ENCODE measurements at regions not wholly inside any gene's neighbourhood (a gene's known extent, or its start where the extent isn't known, plus 50 kb on each side); places are given as distances from the start of the nearest gene placed in this dataset.
"Not testable (repeated sequence)": the region's sequence is repeated elsewhere in the genome, so short reads cannot be mapped to it uniquely, and the experiment has no call there.

- H3K27me3 ChIP-seq (replicated peaks) = no peaks in the 10 kb centered on the region
- no peak for TF ChIP-seq CTCF (IDR thresholded peaks at IDR 0.05; ENCODE audit: low read depth, low read length, missing control alignments)
- no peak for DNase-seq
- H3K4me3 ChIP-seq (ENCODE audit: low read depth, low read length) = no peak overlapping the region
- in situ Hi-C loops (cut with HindIII; ENCODE audit: low pct_ligation_motif_present, low sequenced_read_pairs) = no loop called here
- H3K36me3 ChIP-seq (replicated peaks) = no peaks in the 10 kb centered on the region
- H3K27ac ChIP-seq = no peak overlapping the region
Observed at GRCh38 chr20:51175724-51176123, 152.8 kb upstream of the KCNG1 start.

GRCh38 chr20:51175156-51175555 is 152.2 kb upstream of the KCNG1 start:
- in situ Hi-C loops (cut with HindIII; ENCODE audit: low pct_ligation_motif_present, low sequenced_read_pairs) = no loop called here
- DNase-seq = no peak
- Histone ChIP-seq H3K27ac (no peak overlapping the region), H3K4me3 (ENCODE audit: low read depth, low read length) (no peak overlapping the region), H3K27me3 (replicated peaks) (no peaks in the 10 kb centered on the region), H3K36me3 (replicated peaks) (no peaks in the 10 kb centered on the region)
- TF ChIP-seq CTCF (IDR thresholded peaks at IDR 0.05; ENCODE audit: low read depth, low read length, missing control alignments) = no peak

- Histone ChIP-seq H3K36me3 (replicated peaks) (no peaks in the 10 kb centered on the region), H3K27ac (no peak overlapping the region), H3K4me3 (ENCODE audit: low read depth, low read length) (no peak overlapping the region), H3K27me3 (replicated peaks) (no peaks in the 10 kb centered on the region)
- DNase-seq = no peak
- in situ Hi-C loops (cut with HindIII; ENCODE audit: low pct_ligation_motif_present, low sequenced_read_pairs) = no loop called here
- no peak for TF ChIP-seq CTCF (IDR thresholded peaks at IDR 0.05; ENCODE audit: low read depth, low read length, missing control alignments)
Observed at GRCh38 chr20:51174536-51174935, 151.6 kb upstream of the KCNG1 start.

GRCh38 chr20:51172558-51173428 is 149.9 kb upstream of the KCNG1 start:
- Histone ChIP-seq H3K4me3 (ENCODE audit: low read depth, low read length) (no peak overlapping the region), H3K27ac (no peak overlapping the region), H3K27me3 (replicated peaks) (no peaks in the 10 kb centered on the region), H3K36me3 (replicated peaks) (no peaks in the 10 kb centered on the region)
- TF ChIP-seq CTCF (IDR thresholded peaks at IDR 0.05; ENCODE audit: low read depth, low read length, missing control alignments) = no peak
- in situ Hi-C loops (cut with HindIII; ENCODE audit: low pct_ligation_motif_present, low sequenced_read_pairs) = no loop called here
- DNase-seq = no peak

- DNase-seq = no peak
- Histone ChIP-seq H3K4me3 (ENCODE audit: low read depth, low read length) (no peak overlapping the region), H3K27ac (no peak overlapping the region), H3K36me3 (replicated peaks) (no peaks in the 10 kb centered on the region), H3K27me3 (replicated peaks) (no peaks in the 10 kb centered on the region)
- no peak for TF ChIP-seq CTCF (IDR thresholded peaks at IDR 0.05; ENCODE audit: low read depth, low read length, missing control alignments)
- in situ Hi-C loops (cut with HindIII; ENCODE audit: low pct_ligation_motif_present, low sequenced_read_pairs) = no loop called here
Observed at GRCh38 chr20:51171141-51171540, 148.2 kb upstream of the KCNG1 start.

GRCh38 chr20:51169813-51170212 is 146.9 kb upstream of the KCNG1 start:
- in situ Hi-C loops (cut with HindIII; ENCODE audit: low pct_ligation_motif_present, low sequenced_read_pairs) = no loop called here
- Histone ChIP-seq H3K27ac (no peak overlapping the region), H3K36me3 (replicated peaks) (no peaks in the 10 kb centered on the region), H3K4me3 (ENCODE audit: low read depth, low read length) (no peak overlapping the region), H3K27me3 (replicated peaks) (no peaks in the 10 kb centered on the region)
- no peak for TF ChIP-seq CTCF (IDR thresholded peaks at IDR 0.05; ENCODE audit: low read depth, low read length, missing control alignments)
- DNase-seq = no peak

- H3K27ac ChIP-seq; DNase-seq; H3K27me3 ChIP-seq (replicated peaks); H3K4me3 ChIP-seq (ENCODE audit: low read depth, low read length); in situ Hi-C loops (cut with HindIII; ENCODE audit: low pct_ligation_motif_present, low sequenced_read_pairs); H3K36me3 ChIP-seq (replicated peaks): not testable (repeated sequence)
Observed at GRCh38 chr20:51167911-51168310, 145.0 kb upstream of the KCNG1 start.
